MM.1S (cell line): ENCODE measurements at regions not wholly inside any gene's neighbourhood (a gene's known extent, or its start where the extent isn't known, plus 50 kb on each side); places are given as distances from the start of the nearest gene placed in this dataset.

Experiments
- DNase-seq: peaks from one replicate; pipeline ENCODE4 v3.0.0-alpha.2; 2015
- H2AFZ ChIP-seq: fragments of 300-600 bp; sonication (generic); 2 replicates; pipeline ENCODE4 v1.6.0; 2016; ENCODE audit warnings: antibody characterized with exemption, low read length
- H3F3A ChIP-seq: fragments of 300-600 bp; sonication (generic); 2 replicates; pipeline ENCODE4 v1.6.1; 2016; ENCODE audit warnings: mild to moderate bottlenecking, antibody characterized with exemption, low read length, moderate library complexity, mixed read lengths; ENCODE audit not compliant: insufficient read depth
- H3K27ac ChIP-seq: fragments of 300-600 bp; sonication (generic); 2 replicates; pipeline ENCODE4 v1.5.1; 2016; ENCODE audit warnings: mild to moderate bottlenecking, low read length
- H3K27me3 ChIP-seq: fragments of 300-600 bp; sonication (generic); replicated peaks from 2 replicates; pipeline ENCODE4 v1.6.0; 2016; ENCODE audit warnings: low read length; ENCODE audit not compliant: insufficient read depth
- H3K36me3 ChIP-seq: fragments of 300-600 bp; sonication (generic); replicated peaks from 2 replicates; pipeline ENCODE4 v1.6.1; 2016; ENCODE audit warnings: mild to moderate bottlenecking, low read length, mixed read lengths; ENCODE audit not compliant: insufficient read depth
- H3K4me1 ChIP-seq: fragments of 300-600 bp; sonication (generic); 2 replicates; pipeline ENCODE4 v1.6.1; 2016; ENCODE audit warnings: low read length, mixed read lengths
- H3K4me2 ChIP-seq: fragments of 300-600 bp; sonication (generic); 2 replicates; pipeline ENCODE4 v1.6.0; 2016; ENCODE audit warnings: low read depth, low read length
- H3K4me3 ChIP-seq: fragments of 300-600 bp; sonication (generic); 2 replicates; pipeline ENCODE4 v1.5.1; 2016; ENCODE audit warnings: low read length, mixed read lengths
- H3K79me2 ChIP-seq: fragments of 300-600 bp; sonication (generic); 2 replicates; pipeline ENCODE4 v1.6.1; 2016; ENCODE audit warnings: mixed run types, low read length, mixed read lengths
- H3K9ac ChIP-seq: fragments of 300-600 bp; sonication (generic); 2 replicates; pipeline ENCODE4 v1.6.1; 2016; ENCODE audit warnings: low read length, mixed read lengths
- H3K9me2 ChIP-seq: fragments of 300-600 bp; sonication (generic); replicated peaks from 2 replicates; pipeline ENCODE4 v1.6.1; 2016; ENCODE audit warnings: mild to moderate bottlenecking, low read length, mixed read lengths; ENCODE audit not compliant: insufficient read depth
- H3K9me3 ChIP-seq: fragments of 300-600 bp; sonication (generic); replicated peaks from 2 replicates; pipeline ENCODE4 v1.6.1; 2016; ENCODE audit warnings: mild to moderate bottlenecking, low read length, mixed read lengths; ENCODE audit not compliant: insufficient read depth
- H4K20me1 ChIP-seq: fragments of 300-600 bp; sonication (generic); 2 replicates; pipeline ENCODE4 v1.6.1; 2016; ENCODE audit warnings: mild to moderate bottlenecking, low read length, moderate library complexity, mixed read lengths; ENCODE audit not compliant: insufficient read depth
- EZH2 ChIP-seq: fragments of 300-600 bp; sonication (generic); optimal IDR thresholded peaks from 2 replicates; pipeline ENCODE3; 2017; ENCODE audit warnings: low read depth, mild to moderate bottlenecking, antibody characterized with exemption, low read length, mixed read lengths
- EZH2phosphoT487 ChIP-seq: fragments of 300-600 bp; sonication (generic); IDR thresholded peaks from 2 replicates; pipeline ENCODE4 v1.6.1; 2018; ENCODE audit warnings: antibody characterized with exemption, low read length
- TF ChIP-seq, protein P1 (sequence below): fragments of 300-600 bp; sonication (generic); IDR thresholded peaks from 2 replicates; pipeline ENCODE4 v1.5.1; 2016; ENCODE audit warnings: antibody characterized with exemption, low read length, mixed read lengths

GRCh38 chr16:54657058-54657708, 273.5 kb upstream of the IRX5 start:
- no peaks in the 10 kb centered on the region for H3K79me2 ChIP-seq
- TF ChIP-seq EZH2 = no peak
- no peak for TF ChIP-seq EZH2phosphoT487
- TF ChIP-seq, protein P1, sequence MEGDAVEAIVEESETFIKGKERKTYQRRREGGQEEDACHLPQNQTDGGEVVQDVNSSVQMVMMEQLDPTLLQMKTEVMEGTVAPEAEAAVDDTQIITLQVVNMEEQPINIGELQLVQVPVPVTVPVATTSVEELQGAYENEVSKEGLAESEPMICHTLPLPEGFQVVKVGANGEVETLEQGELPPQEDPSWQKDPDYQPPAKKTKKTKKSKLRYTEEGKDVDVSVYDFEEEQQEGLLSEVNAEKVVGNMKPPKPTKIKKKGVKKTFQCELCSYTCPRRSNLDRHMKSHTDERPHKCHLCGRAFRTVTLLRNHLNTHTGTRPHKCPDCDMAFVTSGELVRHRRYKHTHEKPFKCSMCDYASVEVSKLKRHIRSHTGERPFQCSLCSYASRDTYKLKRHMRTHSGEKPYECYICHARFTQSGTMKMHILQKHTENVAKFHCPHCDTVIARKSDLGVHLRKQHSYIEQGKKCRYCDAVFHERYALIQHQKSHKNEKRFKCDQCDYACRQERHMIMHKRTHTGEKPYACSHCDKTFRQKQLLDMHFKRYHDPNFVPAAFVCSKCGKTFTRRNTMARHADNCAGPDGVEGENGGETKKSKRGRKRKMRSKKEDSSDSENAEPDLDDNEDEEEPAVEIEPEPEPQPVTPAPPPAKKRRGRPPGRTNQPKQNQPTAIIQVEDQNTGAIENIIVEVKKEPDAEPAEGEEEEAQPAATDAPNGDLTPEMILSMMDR = no peak
- no peaks in the 10 kb centered on the region for H3K36me3 ChIP-seq
- H3K27ac ChIP-seq = no peak overlapping the region
- DNase-seq = no peak
- no peaks in the 10 kb centered on the region for H3K9me3 ChIP-seq
- no peaks in the 10 kb centered on the region for H3F3A ChIP-seq
- no peak overlapping the region for H3K9ac ChIP-seq
- no peaks in the 10 kb centered on the region for H3K27me3 ChIP-seq
- no peak overlapping the region for H3K4me3 ChIP-seq
- no peak overlapping the region for H2AFZ ChIP-seq
- H3K9me2 ChIP-seq = no peaks in the 10 kb centered on the region
- no peaks in the 10 kb centered on the region for H4K20me1 ChIP-seq
- no peaks in the 10 kb centered on the region for H3K4me1 ChIP-seq
- H3K4me2 ChIP-seq = no peak overlapping the region

DNA sequence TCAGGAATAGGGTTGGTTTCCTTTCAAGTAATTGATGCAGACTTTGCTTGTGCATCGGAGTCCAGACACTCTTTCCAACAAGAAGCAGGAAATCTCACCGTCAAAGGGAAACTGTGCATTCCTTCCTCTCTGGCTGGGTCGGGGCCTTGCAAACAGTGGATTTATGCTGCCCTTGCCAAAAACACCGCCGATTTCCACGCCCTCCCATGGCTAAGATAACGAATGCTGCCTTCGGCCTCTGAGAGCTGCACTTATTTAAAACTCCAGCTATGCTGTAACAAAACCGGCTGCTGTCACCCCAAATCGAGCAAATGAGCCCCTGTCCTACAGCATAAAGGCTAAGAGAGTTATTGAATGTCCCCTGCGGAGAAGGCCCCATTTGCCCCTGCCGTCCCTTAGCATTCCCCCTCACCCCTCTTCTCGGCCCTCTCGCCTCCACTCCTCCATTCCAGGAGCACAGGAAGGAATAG, 275.5 kb upstream of the IRX5 start:
- TF ChIP-seq EZH2phosphoT487 (no peak), EZH2 (no peak)
- TF ChIP-seq, protein P1 = no peak
- no peak for DNase-seq
- no peaks in the 10 kb centered on the region for H4K20me1 ChIP-seq
- H3K36me3 ChIP-seq = no peaks in the 10 kb centered on the region
- H3K9ac ChIP-seq = no peak overlapping the region
- no peak overlapping the region for H3K27ac ChIP-seq
- H2AFZ ChIP-seq = no peak overlapping the region
- no peaks in the 10 kb centered on the region for H3K9me3 ChIP-seq
- no peaks in the 10 kb centered on the region for H3K4me1 ChIP-seq
- H3K4me3 ChIP-seq = no peak overlapping the region
- no peaks in the 10 kb centered on the region for H3F3A ChIP-seq
- no peak overlapping the region for H3K4me2 ChIP-seq
- no peaks in the 10 kb centered on the region for H3K9me2 ChIP-seq
- H3K27me3 ChIP-seq = no peaks in the 10 kb centered on the region
- H3K79me2 ChIP-seq = no peaks in the 10 kb centered on the region

DNA sequence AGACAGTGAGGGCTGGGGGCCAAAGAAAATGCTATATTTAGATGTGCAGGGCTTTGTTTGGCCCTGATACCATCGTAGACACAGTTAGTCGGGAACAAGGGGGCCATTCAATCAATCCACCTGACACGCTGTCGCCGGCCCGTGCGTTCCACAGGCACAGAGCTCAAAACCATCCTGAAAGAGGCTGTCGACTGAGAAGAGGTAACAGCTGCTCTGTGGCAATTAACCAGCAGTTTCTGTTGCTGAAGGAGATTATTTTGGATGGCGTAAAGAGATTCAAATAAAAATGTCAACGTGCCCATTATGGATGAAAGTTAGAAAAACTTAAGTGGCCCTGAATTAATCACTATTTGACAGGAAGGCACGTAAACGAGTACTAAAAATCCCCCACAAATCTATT, 276.2 kb upstream of the IRX5 start:
- Histone ChIP-seq H3K4me3 (no peak overlapping the region), H3K36me3 (no peaks in the 10 kb centered on the region), H3K79me2 (no peaks in the 10 kb centered on the region), H4K20me1 (no peaks in the 10 kb centered on the region), H3K9me2 (no peaks in the 10 kb centered on the region), H3K9ac (no peak overlapping the region), H3K27ac (no peak overlapping the region), H3K27me3 (no peaks in the 10 kb centered on the region), H3K9me3 (no peaks in the 10 kb centered on the region), H2AFZ (no peak overlapping the region), H3K4me1 (no peaks in the 10 kb centered on the region), H3K4me2 (no peak overlapping the region), H3F3A (no peaks in the 10 kb centered on the region)
- DNase-seq = no peak
- no peak for TF ChIP-seq EZH2phosphoT487
- TF ChIP-seq EZH2 = no peak
- TF ChIP-seq, protein P1 = no peak
